GM12891 (cell line): ENCODE measurements at regions not wholly inside any gene's neighbourhood (a gene's known extent, or its start where the extent isn't known, plus 50 kb on each side); places are given as distances from the start of the nearest gene placed in this dataset.

ENCODE experiments used
- DNase-seq: peaks from one replicate; pipeline ENCODE4 v3.0.0; 2011; ENCODE audit warnings: low spot score; ENCODE audit not compliant: insufficient read length
- FAIRE-seq: peaks from 2 replicates; lab custom pipeline; 2011; peaks lifted over from hg19 to GRCh38; lab: Jason Lieb, UNC
- PAX5 ChIP-seq: IDR thresholded peaks from 2 replicates; pipeline ENCODE4 v1.6.1; 2011; ENCODE audit warnings: low read length, moderate library complexity, mild to moderate bottlenecking; ENCODE audit not compliant: insufficient read depth, severe bottlenecking
- POLR2A ChIP-seq: IDR thresholded peaks from 2 replicates; pipeline ENCODE4 v1.6.1; 2011; ENCODE audit warnings: low read depth, low read length, control low read depth
- POLR2AphosphoS5 ChIP-seq: IDR thresholded peaks from 2 replicates; pipeline ENCODE4 v1.6.1; 2011; ENCODE audit warnings: low read depth, low read length, control low read depth
- POU2F2 ChIP-seq: IDR thresholded peaks from 2 replicates; pipeline ENCODE4 v1.6.1; 2011; ENCODE audit warnings: low read depth, mild to moderate bottlenecking, control low read depth, low read length, moderate library complexity
- SPI1 ChIP-seq: IDR thresholded peaks from 2 replicates; pipeline ENCODE4 v1.6.1; 2011; ENCODE audit warnings: low read depth, low read length, control low read depth
- TAF1 ChIP-seq: IDR thresholded peaks from 2 replicates; pipeline ENCODE4 v1.6.1; 2011; ENCODE audit warnings: low read depth, low read length, control low read depth

DNA sequence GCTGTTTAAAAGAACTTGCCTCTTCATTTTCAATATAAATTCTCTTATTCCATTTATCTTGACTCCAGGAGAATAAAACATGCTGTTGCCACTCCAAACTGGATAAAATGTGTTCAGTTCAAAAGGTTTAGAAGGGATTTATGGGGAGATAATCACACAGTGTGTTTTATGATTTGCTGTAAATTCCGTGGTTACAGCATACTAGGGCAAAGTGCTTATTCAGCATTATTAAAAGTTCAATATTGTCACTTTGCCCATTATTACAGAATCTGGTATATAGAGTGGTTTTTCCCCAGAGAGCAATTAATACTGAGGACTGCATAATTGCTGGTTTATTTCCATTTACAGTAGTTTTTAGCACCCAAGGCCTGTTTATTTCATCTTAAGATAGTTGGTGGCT, 780.9 kb upstream of the RAG2 start:
- no peak for FAIRE-seq
- DNase-seq = no peak
- no peak for TF ChIP-seq POLR2A
- TF ChIP-seq PAX5 = no peak
- TF ChIP-seq POLR2AphosphoS5 = no peak

DNA sequence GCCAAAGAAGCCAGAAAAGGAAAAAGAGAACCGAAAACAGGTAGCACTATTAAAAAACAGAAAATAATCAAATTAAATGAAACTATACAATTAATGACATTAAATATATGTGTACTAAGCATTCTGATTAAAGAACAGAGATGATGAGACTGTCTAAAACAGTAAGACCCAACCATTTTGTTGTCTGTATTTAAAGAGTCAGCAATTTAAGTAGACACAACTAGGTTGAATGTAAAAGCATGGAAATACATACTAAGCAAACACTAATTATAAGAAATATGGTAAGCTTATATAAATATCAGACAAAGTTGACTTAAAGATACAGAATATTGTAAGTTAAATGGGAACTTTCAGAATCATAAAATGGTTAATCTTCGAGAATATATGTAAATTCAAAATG, 774.6 kb upstream of the RAG2 start:
- TF ChIP-seq POU2F2 (no peak), SPI1 (no peak), TAF1 (no peak), POLR2AphosphoS5 (no peak), PAX5 (no peak), POLR2A (no peak)
- FAIRE-seq = no peak
- DNase-seq = no peak

DNA sequence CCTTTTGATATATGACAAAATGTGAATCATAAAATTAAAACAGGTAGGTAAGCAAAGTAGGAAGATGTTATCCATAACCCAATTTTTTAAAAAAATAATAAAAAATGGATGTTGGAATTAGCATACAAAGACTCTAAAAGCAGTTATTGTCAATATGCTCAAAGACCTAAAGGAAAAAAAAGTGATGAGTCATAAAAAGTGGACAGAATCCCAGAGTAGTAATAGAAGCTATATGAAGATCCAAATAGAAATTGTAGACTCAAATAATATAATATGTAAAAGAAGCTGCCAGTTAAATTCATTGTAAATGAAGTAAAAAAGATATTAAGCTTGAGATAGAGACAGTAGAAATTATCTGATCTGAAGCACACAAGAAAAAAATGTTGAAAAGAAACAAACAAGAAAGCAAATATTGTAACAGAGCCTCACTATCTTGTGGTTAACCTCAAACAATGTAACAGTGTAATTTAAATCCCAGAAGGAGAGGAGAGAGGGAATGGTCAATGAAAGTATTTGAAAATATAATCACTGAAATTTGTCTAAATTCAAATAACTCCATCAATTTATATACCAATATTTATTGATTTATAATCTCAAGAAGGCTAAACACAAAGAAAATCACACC, 773.4 kb upstream of the RAG2 start:
- FAIRE-seq = no peak
- DNase-seq = no peak
- TF ChIP-seq POLR2A = no peak
- TF ChIP-seq POU2F2 = no peak
- no peak for TF ChIP-seq PAX5
- TF ChIP-seq TAF1 = no peak

DNA sequence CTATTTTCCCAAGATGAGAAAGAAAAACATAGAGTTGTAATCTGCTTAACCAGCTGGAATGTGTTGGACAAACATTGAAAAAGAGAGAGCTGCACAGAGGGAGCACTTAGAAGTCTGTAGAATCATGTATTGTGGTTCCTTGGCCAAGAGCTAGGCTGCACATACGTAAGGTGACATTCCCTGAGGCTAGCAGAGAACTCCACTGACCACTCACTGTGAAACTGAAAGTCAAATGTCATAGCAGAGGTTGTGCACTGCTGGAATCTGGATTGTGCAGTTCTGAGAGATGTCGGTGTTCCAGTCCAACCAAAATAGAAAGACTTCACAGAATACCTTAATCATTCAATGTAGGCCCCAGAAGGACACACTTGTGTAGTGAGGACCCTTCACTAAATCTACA, 772.8 kb upstream of the RAG2 start:
- TF ChIP-seq POLR2AphosphoS5 (no peak), PAX5 (no peak)
- no peak for FAIRE-seq

DNA sequence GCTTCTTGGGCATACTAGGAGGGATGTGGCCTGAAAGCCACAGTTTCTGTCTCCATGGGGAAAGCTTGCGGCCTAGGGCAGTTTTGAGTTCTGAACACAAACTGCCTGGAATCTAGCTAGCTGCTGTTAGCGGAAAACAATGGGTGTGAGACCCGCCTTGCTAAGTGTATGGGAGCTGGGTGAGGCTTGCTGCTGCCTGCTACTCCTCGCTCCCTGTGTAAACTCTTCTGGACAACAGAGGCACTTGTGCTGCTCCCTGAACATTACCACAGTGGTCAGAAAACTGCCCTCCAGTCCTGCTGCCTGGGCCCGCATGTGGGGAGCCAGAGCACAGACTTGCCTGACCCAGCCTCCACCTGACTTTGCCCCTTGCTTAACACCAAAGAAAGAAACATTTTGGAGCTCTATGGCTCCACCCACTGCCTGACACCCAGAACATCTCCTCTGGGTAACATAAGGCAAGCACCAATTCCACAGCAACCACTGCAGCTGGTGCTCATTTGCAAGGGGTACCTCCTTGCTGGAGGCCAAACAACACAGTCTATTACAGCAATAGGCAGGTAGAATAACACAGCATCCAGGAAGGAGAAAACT, 766.3 kb upstream of the RAG2 start:
- FAIRE-seq = no peak

More for the DNA sequence above, 772.8 kb upstream of the RAG2 start:
- no peak for DNase-seq

DNA sequence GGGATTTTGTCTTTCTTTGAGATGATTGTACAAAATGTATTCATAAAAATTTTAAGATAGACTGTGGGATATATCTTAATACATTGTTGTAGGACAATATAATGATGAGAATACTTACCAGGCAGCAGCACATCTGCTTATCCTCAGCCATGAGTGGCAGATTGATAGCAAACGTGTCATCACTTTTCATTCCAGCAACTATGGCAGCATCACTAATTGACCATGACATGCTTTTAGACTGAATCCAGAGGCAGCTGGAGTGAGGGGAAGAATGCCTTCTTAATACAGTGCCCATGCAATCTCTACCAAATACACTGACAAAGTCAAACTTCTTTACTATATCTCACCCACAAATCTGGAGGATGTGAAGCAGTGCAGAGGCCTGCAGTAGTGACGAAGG, 755.2 kb upstream of the RAG2 start:
- DNase-seq = no peak
- no peak for FAIRE-seq
- TF ChIP-seq POLR2A (no peak), PAX5 (no peak), SPI1 (no peak), POU2F2 (no peak), TAF1 (no peak), POLR2AphosphoS5 (no peak)

More for the DNA sequence above, 766.3 kb upstream of the RAG2 start:
- TF ChIP-seq TAF1 (no peak), POLR2AphosphoS5 (no peak), SPI1 (no peak), POLR2A (no peak), POU2F2 (no peak)
- no peak for DNase-seq

DNA sequence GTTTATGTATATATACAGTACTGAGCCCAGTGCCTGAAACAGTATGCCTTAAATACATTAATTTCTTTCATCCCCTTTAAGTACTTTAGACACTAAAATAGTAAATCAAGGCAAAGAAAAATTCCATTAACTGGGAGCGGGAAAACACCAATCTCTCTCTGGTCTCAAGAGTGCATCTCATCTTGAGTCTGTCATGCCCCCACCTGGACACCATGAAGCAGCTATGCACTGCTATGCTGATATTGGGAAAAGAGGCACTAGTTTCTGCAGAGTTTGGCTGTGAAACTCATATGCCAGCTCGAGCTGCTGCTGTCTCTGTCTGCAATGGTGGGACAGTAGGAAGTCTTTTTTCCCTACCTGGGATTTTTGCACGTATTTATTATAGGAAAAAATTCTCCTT, 754.4 kb upstream of the RAG2 start:
- TF ChIP-seq POU2F2 (no peak), SPI1 (no peak)
- FAIRE-seq (no peak), DNase-seq (no peak)

DNA sequence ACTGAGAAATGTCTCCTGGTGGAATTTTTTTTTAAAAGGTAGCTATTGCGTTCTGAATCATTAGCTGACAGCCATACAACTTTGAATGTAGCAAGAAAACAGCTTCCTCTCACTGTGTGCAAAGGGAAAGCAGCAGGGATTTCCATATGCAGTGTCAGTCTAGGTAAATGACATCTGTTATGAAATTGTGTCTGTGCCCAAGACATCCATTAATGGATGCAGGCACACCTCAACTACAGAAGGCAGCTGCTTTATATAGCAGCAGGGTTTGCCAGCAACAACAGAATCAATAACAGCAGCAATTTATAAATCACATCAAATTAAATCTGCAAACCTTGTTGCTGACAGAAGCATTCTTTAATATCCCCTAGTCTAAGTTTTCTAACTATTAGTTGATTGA, 745.3 kb upstream of the RAG2 start:
- FAIRE-seq (no peak), DNase-seq (no peak)
- TF ChIP-seq TAF1 (no peak), POLR2AphosphoS5 (no peak), POLR2A (no peak), SPI1 (no peak), POU2F2 (no peak), PAX5 (no peak)

DNA sequence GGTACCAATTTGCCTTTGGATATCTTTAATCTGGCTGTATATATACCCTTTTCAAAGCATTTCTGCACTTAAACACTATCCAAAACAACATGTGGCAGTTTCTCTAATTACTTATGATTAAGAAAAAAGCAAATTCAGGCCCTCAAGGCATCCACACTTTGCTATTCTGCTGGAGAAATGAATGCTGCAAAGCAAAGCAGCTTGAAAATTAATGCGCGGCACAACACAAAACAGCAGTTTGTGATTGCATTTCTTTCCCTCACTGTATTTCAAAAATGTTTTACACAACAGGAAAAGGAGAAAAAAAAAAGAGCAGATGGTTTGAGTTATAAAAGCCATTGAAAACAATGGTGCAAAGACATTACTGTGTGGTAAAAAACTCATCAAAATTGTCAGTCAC, 738.4 kb upstream of the RAG2 start:
- FAIRE-seq (no peak), DNase-seq (no peak)
- TF ChIP-seq POLR2AphosphoS5 (no peak), POLR2A (no peak), SPI1 (no peak), TAF1 (no peak), POU2F2 (no peak), PAX5 (no peak)

DNA sequence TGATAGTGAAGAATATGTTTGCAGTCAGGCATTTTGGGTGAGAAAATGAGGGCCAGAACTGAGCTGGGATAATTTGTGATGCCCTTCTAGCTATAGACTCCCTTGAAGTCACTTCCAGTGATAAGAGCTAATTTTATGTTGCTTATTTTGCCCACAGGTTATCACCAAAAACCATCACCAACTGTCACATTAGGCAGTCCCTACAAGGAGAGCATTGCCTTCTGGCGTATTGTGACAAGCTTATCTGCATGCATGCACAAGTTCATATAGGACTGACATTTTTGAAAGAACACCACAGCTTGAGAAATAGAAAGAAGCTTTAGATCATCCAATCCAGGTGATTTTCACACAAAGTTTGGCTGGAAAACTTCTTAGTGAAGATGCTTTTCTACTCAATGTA, 735.3 kb upstream of the RAG2 start:
- TF ChIP-seq SPI1 (no peak), POLR2AphosphoS5 (no peak), PAX5 (no peak), POLR2A (no peak), POU2F2 (no peak), TAF1 (no peak)
- no peak for DNase-seq
- no peak for FAIRE-seq
